Stimulated activated naive CD4-positive, alpha-beta T cell (primary cell): ENCODE measurements at regions not wholly inside any gene's neighbourhood (a gene's known extent, or its start where the extent isn't known, plus 50 kb on each side); places are given as distances from the start of the nearest gene placed in this dataset.

ENCODE experiments used
- DNase-seq, 6 experiments: peaks; one replicate each; lab custom pipeline; 2025; lab: John Stamatoyannopoulos, UW

GRCh38 chr6:144834426-144835038 is 549.4 kb downstream of the UTRN start:
- no peak for DNase-seq

DNA sequence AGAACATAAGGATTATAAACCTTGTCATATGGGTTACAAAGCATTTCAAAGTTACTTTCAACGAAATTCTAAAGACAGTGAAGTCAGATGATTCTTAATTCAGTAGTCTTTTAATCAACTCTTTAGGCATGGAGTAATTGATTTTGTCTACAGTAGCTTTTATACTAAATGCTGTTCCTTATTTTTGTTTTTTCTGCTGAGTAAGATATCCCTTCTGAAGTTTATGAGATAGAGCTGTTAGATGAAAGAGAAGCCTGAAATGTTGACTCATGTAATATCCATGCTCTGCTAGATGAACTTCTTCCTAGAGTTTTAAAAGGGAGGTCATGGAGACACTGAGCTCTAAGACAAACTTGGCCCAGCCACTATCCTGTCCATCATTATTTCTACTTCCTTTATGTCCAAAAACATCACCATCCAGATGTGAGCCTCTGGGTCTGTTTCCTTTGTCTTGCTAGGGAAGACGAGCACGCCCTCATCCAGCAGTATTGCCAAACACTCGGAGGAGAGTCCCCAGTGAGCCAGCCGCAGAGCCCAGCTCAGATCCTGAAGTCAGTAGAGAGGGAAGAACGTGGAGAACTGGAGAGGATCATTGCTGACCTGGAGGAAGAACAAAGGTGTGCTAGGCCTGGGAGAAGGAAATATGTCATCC is 550.3 kb downstream of the UTRN start:
- DNase-seq = no peak

DNA sequence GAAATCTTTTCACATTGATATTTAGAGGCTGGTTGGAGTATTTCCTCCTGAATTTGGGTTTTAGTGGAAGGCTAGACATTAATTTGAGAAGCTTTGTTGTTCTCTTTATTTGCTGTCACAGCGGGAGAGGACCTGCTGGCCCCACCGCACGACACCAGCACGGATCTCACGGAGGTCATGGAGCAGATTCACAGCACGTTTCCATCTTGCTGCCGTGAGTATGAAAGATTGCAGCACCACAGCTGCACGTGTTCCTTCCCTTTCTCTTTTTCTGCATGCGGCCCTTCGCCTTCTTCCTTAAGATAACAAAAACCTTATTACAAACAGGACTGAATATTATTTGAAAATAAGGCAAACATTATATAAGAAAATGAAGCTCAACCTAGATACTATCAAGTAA is 555.5 kb downstream of the UTRN start:
- no peak for DNase-seq

GRCh38 chr6:144843701-144844100 is 558.6 kb downstream of the UTRN start:
- DNase-seq = no peak

DNA sequence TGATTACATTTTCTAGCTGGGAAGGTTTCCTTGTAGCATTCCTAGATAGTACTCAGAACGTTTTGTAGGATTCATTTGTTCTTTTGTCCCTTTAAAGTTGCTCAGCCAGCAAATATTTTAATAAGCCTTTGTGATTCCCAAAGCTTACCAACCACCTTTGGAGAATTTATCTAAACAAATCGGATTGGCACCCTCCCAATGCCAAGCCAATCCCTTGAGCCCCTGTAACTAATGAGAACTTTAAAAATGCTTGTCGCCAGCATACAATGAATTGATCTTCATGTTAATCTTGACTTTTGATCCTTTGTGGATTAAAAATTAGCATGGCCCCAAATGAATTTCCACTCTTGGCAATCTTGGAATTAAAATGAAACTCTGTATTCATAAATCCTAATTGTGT is 559.5 kb downstream of the UTRN start:
- DNase-seq = no peak

- no peak for DNase-seq
Observed at GRCh38 chr6:144845186-144845585, 560.1 kb downstream of the UTRN start.

DNA sequence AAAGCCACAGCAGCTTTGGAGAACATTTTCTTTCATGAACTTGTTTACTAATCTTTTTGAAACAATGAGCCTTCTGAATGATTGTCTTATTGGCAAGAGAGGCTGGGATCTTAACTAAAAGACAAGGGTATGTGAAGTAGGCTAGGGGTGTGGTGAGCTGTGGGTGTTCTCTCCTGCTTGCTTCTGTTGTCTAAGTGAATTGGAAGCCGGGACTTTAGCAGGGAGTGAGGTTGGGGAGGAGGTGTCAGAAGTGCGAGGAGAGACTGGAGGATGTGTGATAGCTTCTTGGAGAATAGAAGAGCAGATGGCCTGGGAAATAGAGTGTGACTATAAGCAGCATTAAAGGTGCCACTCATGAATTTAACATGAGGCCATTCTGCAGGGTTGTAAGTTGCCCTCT is 562.8 kb downstream of the UTRN start:
- no peak for DNase-seq

GRCh38 chr6:144849920-144850319 is 564.8 kb downstream of the UTRN start:
- no peak for DNase-seq

DNA sequence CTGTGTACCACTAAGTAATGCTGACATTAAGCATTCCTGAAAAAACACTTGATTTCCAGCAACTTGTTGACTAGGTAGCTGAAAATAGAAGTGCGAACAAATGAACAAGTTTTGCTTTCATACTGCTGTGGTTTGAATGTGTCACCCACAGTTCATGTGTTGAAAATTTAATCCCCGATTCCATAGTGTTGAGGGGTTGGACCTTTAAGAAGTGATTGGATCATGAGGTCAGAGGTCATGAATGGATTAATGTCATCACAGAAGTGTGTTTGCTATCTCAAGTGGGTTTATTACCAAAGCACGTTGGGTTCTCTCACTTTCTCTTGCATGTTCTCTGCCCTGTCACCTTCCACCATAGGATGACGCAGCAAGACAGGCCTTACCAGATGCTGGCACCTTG is 568.5 kb downstream of the UTRN start:
- DNase-seq = no peak

GRCh38 chr6:144854654-144855053 is 569.5 kb downstream of the UTRN start:
- no peak for DNase-seq

DNA sequence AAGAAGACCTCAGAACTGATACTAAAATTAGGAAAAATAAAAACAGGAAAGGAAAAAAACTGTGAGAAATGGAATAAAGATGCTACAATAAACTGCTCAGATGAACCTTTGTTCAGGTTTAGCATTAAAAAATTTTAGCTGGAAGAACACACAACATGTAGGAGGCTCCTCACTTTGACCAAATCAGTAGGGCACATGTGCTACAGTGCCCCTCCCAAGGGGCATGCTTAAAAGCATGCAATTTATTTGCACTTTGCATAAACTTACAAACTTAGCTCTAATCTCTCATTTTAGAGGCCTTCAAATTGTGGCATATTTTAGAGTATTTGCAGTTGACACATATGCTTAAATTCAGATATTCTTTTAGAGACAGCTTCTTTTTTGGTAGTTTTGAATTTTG is 570.2 kb downstream of the UTRN start:
- DNase-seq = no peak

GRCh38 chr6:144855812-144856531 is 570.8 kb downstream of the UTRN start:
- no peak for DNase-seq

- DNase-seq = no peak
Observed at GRCh38 chr6:144856622-144857021, 571.5 kb downstream of the UTRN start.

DNA sequence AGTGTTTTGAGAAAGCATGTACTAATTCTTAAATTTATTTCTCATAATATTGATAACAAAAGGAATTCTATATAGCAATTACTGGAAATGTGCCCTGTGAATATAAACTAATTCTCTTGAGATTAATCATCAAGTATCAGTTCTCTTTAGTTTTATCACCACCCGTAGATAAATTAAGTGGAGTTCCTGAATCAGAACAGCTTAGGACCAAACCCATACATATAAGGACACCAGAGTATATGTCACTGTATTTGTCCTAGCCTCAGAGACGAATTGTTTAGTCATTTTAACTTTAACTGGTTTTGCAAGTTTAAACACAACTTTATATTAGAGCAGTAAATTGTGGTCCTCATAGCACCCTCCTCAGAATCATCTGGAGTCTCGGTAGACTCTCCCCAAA is 572.0 kb downstream of the UTRN start:
- DNase-seq = no peak

GRCh38 chr6:144862769-144863168 is 577.6 kb downstream of the UTRN start:
- DNase-seq = no peak

DNA sequence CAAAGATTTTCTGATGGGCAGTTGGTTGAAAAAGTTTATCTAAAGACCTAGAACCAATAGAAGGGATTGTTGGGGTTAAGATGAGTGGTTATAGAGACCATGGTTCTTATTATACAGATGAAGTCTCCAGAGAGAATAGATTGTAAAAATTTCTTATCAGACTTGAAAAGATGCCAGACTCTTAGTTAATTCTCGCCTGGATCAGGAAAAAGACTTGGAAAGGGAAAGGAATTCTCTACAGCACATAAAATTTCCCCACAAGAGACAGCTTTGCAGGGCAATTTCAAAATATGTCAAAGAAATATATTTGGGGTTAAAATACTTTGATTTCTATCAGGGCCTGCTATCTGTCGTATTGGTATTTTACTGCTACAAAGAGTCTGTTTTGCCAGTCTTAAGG is 582.6 kb downstream of the UTRN start:
- DNase-seq = no peak

GRCh38 chr6:144870782-144871181 is 585.6 kb downstream of the UTRN start:
- DNase-seq = no peak

GRCh38 chr6:144873623-144874378 is 588.7 kb downstream of the UTRN start:
- DNase-seq = no peak

DNA sequence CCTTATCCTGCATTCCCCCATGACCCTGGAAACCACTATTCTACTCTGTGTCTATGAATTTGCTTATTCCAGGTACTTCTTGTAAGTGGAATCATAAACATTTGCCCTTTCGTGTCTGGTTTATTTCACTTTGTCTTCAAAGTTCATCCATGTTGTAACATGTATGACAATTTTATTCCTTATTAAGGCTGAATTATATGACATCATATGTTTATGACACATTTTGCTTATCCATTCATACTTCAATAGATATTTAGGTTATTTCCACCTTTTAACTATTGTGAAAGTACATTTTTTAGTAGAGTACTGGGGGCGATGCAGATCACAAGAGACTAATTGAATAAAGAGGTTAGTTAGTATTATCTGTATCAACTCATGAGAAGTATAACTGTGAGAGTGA is 591.6 kb downstream of the UTRN start:
- DNase-seq = no peak

DNA sequence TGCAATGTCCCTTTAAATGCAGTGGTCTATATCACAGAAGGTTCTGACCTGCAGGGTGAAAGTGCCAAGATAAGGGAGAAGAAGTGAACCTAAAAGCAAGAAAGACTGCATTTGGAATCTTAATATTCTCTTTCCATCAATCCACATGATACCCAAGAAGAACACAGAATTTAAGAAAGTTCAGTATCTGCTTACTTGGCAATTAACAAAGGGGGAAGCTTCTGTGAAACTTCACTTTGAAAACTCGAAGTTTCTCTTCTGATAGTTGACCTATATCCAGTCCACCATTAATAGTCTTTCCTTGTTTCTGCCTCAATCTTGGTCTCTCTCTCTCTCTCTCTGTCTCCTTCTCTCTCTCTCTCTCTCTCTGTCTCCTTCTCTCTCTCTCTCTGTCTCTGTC is 592.0 kb downstream of the UTRN start:
- DNase-seq = no peak

- DNase-seq = no peak
Observed at GRCh38 chr6:144878577-144878976, 593.4 kb downstream of the UTRN start.

DNA sequence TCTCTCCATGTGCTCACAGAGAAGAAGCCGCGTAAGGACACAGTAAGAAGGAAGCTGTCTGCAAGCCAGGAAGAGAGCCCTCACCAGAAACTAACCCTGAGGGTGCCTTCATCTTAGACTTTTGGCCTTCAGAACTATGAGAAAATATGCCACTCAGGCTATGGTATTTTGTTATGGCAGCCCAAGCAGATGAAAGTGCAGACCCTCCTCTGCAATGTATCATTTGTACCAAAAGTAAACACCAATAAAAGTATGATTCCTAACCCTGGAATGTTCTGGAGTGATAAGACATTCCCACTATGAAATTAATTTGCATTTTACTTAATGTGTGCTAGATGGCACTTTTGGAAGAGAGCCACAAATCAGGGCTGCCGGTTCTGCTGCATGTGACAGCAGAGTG is 594.3 kb downstream of the UTRN start:
- no peak for DNase-seq

DNA sequence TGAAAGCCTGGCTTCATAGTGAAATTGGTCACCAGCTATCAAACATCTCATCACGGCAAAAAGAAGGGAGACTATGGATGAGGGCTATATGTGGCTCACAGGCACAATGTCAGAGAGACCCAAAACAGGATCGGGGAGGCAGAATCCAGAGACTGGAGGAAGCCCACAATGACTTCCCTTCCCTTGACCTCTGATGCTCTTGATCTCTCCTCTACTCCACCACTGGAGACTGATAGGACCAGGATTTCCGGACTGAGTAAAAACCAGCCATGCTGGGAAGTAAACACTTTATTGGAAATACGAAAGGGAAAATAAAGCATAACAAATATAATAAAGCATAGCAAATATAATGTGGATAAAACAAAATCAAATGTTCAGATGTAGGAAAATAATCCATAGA is 597.3 kb downstream of the UTRN start:
- no peak for DNase-seq
